ENCODE measurements at regions not wholly inside any gene's neighbourhood (a gene's known extent, or its start where the extent isn't known, plus 50 kb on each side); places are given as distances from the start of the nearest gene placed in this dataset.

DNA sequence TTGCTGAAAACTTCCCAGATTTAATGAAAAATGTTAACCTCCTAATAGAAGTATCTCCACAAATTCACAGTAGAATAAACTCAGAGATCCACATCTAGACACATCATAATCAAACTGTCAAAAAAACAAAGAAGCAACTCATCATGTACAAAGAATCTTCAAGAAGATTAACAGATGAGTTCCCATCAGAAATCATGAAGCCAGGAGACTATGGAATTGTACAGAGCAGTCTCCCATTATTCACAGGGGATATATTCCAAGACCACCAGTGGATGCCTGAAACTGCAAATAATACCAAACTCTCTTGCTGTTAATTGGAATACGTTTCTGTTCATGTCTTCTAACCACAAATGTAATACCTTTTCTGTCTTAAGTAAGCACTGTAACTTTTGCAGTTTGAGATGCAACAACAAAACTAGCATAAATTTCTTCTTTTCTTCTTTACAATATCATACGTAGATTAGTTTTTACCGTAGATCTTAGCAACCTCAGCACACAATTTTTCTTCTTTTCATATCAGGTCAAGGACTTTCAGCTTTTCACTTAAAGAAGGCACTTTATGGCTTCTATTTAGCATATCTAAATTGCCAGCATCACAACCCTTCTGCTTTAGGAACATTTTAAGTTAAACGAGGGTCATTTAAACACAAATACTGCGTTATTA is 70.3 kb upstream of the MIR17HG start:
- CTCF ChIA-PET: no interaction called here
- Mint-ChIP-seq H3K4me1 (no peaks in the 10 kb centered on the region), H3K4me3 (no peak overlapping the region), H3K27ac (no peak overlapping the region), H3K27me3 (peaks cover 3% of the 10 kb centered on the region), H3K9me3 (ENCODE audit: low read depth) (no peaks in the 10 kb centered on the region), H3K36me3 (no peaks in the 10 kb centered on the region)
- DNase-seq (no peak), ATAC-seq (no peak)

DNA sequence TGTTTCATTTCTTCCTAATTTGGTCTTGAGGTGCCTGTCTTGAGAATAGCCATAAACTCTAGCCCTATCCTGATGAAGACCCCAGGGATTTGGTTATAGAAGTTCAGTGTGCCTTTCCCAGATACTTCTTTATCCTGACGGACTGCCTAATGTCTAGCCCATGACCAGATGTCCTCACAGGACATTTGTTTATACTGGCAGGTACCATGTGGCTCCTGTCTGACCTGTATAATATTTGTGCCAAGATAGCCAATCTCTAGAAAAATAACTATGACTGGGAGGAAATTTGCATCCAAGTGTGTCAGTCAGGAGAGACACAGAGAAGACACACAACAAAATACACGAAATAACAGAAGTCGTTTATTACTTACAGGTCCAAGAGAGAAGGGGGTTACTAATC is 69.2 kb upstream of the MIR17HG start:
- CTCF ChIA-PET: no interaction called here
- H3K27me3 Mint-ChIP-seq: peaks cover 2% of the 10 kb centered on the region
- H3K36me3 Mint-ChIP-seq: no peaks in the 10 kb centered on the region
- DNase-seq: no peak
- no peak for ATAC-seq
- H3K27ac Mint-ChIP-seq: no peak overlapping the region
- H3K4me1 Mint-ChIP-seq: no peaks in the 10 kb centered on the region
- H3K9me3 Mint-ChIP-seq (ENCODE audit: low read depth): no peaks in the 10 kb centered on the region
- H3K4me3 Mint-ChIP-seq: no peak overlapping the region

DNA sequence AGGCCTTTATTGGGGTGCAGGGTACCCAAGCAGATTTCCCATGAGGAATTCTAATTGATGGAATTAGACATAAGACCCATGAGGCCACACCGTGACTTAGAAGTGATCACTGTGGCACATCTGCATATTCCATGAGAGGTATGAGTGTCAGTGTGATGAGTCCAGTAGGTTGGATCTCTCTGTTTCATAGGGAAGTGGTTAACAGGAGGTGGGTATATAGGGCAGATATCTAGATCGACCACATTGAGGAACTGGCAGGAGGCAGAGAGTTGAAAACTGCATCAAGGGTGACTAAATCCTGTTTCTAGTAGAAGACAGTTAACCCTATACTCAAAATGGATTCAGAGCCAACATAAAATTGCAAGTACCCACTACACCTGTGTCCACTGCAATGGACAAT is 68.6 kb upstream of the MIR17HG start:
- no peak for ATAC-seq
- H3K36me3 Mint-ChIP-seq: no peaks in the 10 kb centered on the region
- no peak overlapping the region for H3K27ac Mint-ChIP-seq
- no peaks in the 10 kb centered on the region for H3K4me1 Mint-ChIP-seq
- H3K9me3 Mint-ChIP-seq (ENCODE audit: low read depth): no peaks in the 10 kb centered on the region
- CTCF ChIA-PET: no interaction called here
- H3K4me3 Mint-ChIP-seq: no peak overlapping the region
- peaks cover 2% of the 10 kb centered on the region for H3K27me3 Mint-ChIP-seq
- DNase-seq: no peak

- Mint-ChIP-seq H3K36me3 (no peaks in the 10 kb centered on the region), H3K9me3 (ENCODE audit: low read depth) (no peaks in the 10 kb centered on the region), H3K27me3 (peaks cover 4% of the 10 kb centered on the region), H3K27ac (no peak overlapping the region), H3K4me1 (no peaks in the 10 kb centered on the region), H3K4me3 (no peak overlapping the region)
- CTCF ChIA-PET: no interaction called here
- DNase-seq (no peak), ATAC-seq (no peak)
These were observed 66.7 kb upstream of the MIR17HG start for GRCh38 chr13:91280801-91281200.

GRCh38 chr13:91284335-91284734 is 63.2 kb upstream of the MIR17HG start:
- ATAC-seq (no peak), DNase-seq (no peak)
- H3K27ac Mint-ChIP-seq: no peak overlapping the region
- CTCF ChIA-PET: no interaction called here
- H3K4me3 Mint-ChIP-seq: no peak overlapping the region
- H3K36me3 Mint-ChIP-seq: no peaks in the 10 kb centered on the region
- peaks cover 6% of the 10 kb centered on the region for H3K27me3 Mint-ChIP-seq
- H3K4me1 Mint-ChIP-seq: no peaks in the 10 kb centered on the region
- H3K9me3 Mint-ChIP-seq (ENCODE audit: low read depth): no peaks in the 10 kb centered on the region

- Mint-ChIP-seq H3K9me3 (ENCODE audit: low read depth) (no peaks in the 10 kb centered on the region), H3K4me3 (no peak overlapping the region), H3K27ac (no peak overlapping the region), H3K27me3 (peaks cover 17% of the 10 kb centered on the region), H3K4me1 (no peaks in the 10 kb centered on the region), H3K36me3 (no peaks in the 10 kb centered on the region)
- DNase-seq (no peak), ATAC-seq (no peak)
- CTCF ChIA-PET: no interaction called here
These were observed 61.2 kb upstream of the MIR17HG start for GRCh38 chr13:91286317-91286716.

GRCh38 chr13:91291078-91291477 is 56.4 kb upstream of the MIR17HG start:
- H3K27me3 Mint-ChIP-seq: peaks cover 15% of the 10 kb centered on the region
- DNase-seq (no peak), ATAC-seq (no peak)
- H3K27ac Mint-ChIP-seq: no peak overlapping the region
- no peak overlapping the region for H3K4me3 Mint-ChIP-seq
- no peaks in the 10 kb centered on the region for H3K36me3 Mint-ChIP-seq
- H3K9me3 Mint-ChIP-seq (ENCODE audit: low read depth): no peaks in the 10 kb centered on the region
- CTCF ChIA-PET: no interaction called here
- no peaks in the 10 kb centered on the region for H3K4me1 Mint-ChIP-seq

DNA sequence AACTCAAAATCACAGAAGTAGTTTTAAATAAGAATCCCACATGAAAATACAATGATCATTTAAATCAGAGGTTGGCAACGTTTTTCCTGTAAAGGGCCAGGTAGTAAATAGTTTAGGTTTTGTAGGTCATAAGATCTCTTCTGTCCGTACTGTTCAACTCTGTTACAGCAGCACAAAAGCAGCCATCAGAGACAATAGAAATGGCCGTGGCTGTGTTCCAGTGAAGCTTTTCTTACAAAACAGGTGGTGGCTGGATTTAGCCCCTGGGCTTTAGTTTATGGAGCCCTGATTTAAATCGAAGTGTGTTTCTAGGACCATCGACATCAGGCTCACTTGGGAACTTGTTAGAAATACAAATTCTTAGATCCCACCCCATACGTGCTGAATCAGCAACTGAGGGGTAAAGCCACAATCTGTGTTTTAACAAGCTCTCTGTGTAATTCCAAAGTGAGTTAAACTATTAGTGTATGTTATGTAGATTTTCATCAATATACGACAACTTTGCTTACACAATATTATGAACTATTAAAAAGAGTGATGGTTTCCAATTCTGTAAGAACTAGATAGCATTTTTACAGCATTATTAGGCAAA is 54.8 kb upstream of the MIR17HG start:
- Mint-ChIP-seq H3K4me1 (no peaks in the 10 kb centered on the region), H3K36me3 (no peaks in the 10 kb centered on the region), H3K4me3 (no peak overlapping the region), H3K27me3 (peaks cover 16% of the 10 kb centered on the region), H3K9me3 (ENCODE audit: low read depth) (no peaks in the 10 kb centered on the region), H3K27ac (no peak overlapping the region)
- DNase-seq (no peak), ATAC-seq (no peak)
- CTCF ChIA-PET: no interaction called here

GRCh38 chr13:91295712-91296410 is 51.6 kb upstream of the MIR17HG start:
- Mint-ChIP-seq H3K4me1 (no peaks in the 10 kb centered on the region), H3K27ac (no peak overlapping the region), H3K4me3 (no peak overlapping the region), H3K27me3 (peaks cover 14% of the 10 kb centered on the region), H3K36me3 (no peaks in the 10 kb centered on the region), H3K9me3 (ENCODE audit: low read depth) (no peaks in the 10 kb centered on the region)
- CTCF ChIA-PET: no interaction called here
- no peak for ATAC-seq
- DNase-seq: no peak

DNA sequence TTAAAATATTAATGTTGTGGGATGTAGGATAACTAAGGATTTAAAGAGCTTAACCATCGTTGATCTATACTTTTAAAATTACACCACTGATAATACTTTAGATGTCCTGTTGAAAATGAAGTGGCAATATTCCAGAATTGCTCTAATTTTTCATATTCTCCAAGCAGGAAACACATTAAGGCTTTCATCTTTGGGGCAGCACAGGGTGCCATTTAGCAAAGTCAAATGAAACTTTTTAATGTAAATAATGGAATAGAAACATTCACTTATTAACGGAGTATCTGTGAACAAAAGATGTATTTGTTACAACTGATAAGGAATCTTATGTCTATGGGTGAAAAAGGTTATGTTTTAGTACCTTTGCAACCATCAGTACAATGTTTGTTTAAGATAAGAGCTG is 50.0 kb upstream of the MIR17HG start:
- CTCF ChIA-PET: no interaction called here
- Mint-ChIP-seq H3K4me3 (no peak overlapping the region), H3K4me1 (no peaks in the 10 kb centered on the region), H3K27me3 (peaks cover 11% of the 10 kb centered on the region), H3K36me3 (no peaks in the 10 kb centered on the region), H3K27ac (no peak overlapping the region), H3K9me3 (ENCODE audit: low read depth) (no peaks in the 10 kb centered on the region)
- no peak for ATAC-seq
- DNase-seq: no peak

All from activated CD8-positive, alpha-beta memory T cell treated with anti-CD3 and anti-CD28 coated beads, Interleukin-2, amount 10 ng/mL, durations not matched to agents 7 days and 5 days (primary cell).